ENCODE measurements at regions not wholly inside any gene's neighbourhood (a gene's known extent, or its start where the extent isn't known, plus 50 kb on each side); places are given as distances from the start of the nearest gene placed in this dataset.
A peak's percentile ranks its signal among the peaks of the same experiment; 100 is the strongest.

DNA sequence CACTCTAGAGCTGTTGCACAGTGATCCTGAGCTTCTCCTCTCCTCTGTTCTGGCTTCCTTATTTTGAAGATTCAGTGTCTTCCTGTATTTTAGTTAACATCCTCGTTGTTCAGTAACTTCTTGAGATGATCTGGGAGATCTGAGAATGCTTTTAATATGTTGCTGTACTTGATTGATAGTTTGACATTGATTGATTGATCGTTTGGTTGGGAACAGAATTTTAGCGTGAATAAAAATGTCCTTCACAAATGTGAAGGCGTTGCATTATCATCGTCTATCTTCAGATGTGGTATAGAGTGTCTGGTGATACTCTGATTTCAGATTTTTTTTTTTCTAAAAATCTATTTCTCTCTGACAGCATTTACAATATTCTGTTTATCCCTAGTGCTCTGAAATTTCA, 80.1 kb upstream of the KLF12 start:
- DNase-seq, result no peak

DNA sequence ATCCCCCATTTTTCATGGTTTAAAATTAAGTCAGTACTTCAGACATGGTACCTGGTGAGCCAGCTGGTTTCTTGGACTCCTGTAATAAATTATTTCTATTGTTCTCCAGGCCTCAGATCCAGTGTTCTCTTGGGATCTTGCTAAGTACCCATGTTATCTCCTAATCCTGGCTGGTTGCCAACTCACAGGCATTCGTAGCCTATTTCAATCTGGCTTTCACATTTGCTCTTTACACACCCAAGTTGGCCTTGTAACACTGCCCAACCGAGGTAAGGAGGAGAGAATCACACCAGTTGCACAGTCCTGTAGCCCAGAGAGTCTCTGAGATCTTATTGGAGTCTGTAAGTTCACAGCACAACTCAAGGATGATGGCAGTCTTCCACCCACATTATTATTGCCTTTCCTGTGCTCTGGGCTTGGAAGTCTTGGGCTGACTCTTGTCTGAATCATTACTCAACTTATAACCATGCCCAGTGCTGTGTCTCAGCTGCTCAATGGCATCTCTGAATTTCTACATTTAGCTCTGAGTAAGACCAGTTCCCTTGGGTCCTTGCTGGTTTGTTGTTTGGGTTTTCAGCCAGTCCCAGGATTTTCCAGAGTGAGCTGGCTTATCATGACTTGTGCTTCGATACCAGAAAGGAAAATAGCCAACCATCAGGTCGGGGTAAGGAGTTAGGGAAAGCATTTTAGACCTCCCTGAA, 76.6 kb upstream of the KLF12 start:
- peak; percentile 99 for DNase-seq

DNA sequence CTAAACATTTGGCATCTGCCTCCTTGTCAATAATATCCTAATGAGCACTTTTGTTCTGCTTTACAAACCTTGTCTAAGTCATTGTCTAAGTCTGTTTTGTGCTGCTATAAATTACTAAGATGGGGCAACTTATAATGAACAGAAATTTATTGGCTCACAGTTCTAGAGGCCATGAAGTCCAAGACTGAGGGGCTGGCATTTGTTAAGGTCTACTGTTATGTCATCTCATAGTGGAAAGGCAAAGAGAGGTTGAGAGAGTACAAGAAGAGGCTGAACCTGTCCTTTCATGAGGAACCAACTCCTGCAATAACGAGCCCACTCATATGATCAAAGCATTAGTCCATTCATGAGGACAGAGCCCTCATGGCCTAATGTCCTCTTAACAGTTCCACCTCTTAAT, 72.7 kb upstream of the KLF12 start:
- DNase-seq, result no peak

DNA sequence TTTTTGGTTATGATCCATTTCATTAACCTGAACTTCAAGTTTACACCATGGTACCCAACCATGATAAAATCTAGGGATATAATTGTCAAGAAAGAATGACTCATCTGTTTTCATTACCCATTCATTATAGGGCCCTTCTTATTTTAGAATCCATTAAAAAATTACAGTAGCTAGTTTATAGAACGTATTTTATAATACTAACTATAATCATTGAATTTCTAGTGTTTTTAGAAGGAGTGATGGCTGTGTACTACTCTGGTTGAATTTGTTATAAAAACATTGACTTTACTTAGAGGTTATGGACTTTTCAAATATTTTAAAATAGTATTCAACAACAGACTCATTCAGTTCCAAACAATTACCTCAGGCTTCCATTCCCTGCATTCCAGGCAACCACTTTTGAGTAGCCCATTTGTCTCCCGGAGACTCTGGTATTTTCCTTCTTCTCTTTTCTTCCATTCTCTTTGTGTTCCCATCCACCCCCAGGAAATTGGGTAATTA, 71.9 kb upstream of the KLF12 start:
- peak; percentile 95 for DNase-seq

DNA sequence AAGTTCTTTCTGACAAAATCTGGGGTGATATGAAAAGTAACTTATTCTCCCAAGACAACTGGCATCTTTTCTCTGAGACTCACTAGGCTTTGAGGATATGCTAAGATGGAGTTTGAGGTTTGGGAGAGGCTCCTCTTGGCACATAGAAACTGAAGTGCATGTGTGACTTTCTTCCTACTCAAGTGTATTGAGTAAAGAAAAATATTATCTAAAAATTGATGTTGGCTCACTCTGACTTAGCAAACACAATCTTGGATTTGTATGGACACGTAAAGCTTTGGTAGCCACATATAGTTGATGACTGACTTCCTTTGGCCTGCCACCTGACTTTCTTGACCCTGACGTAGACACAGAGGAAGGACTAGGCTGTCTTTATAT, 71.1 kb upstream of the KLF12 start:
- DNase-seq, result no peak

DNA sequence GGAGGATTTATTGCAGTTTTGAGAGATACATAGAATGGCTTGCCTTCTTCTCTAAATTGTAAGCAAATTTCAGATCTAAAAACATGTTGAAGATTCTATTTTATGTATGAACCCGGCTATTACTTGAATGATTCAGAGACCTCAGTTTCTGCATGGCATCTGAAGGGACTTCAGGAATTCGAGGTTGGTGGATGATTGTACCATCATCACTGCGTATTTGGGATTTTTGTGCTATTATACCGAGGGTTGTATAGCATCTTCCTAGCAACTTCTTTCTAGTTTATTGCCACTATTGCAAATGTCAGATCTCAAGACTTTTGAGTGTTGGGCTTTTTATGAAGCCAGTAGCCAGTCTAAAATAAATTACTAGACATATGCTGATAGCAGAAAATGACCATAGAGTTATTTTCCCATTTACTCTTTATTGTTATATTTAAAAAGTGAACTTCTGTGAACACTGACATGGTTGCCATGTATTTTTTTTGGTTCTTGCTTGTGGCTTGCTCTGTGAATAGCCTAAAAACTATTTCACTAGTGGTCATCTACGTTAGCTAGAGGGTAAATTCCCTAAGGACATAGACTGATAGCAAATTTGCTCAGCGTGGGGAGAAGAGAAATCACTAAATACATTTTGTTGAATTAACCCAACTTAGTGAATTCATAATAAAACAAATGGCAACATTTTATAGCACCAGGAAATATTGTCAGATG, 70.6 kb upstream of the KLF12 start:
- DNase-seq, result peak; percentile 66

DNA sequence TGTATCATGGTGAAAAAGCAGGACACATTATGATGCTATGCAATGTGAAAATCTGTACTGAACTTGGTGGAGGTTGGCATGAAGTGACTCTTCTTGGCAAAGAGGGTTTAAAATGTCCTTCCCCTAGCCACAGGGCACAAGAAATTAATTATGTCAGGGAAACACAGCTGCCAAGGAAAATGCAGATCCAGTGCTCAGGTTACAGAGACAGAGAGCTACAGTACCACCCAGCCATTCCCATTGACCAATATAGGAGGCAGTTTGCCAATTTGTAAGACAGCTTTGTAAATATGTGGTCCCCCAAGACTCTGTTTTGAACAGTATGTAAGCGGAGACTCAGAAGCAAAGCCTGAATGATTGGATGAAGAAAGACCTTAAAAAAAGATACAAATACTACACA, 69.4 kb upstream of the KLF12 start:
- no peak for DNase-seq

DNA sequence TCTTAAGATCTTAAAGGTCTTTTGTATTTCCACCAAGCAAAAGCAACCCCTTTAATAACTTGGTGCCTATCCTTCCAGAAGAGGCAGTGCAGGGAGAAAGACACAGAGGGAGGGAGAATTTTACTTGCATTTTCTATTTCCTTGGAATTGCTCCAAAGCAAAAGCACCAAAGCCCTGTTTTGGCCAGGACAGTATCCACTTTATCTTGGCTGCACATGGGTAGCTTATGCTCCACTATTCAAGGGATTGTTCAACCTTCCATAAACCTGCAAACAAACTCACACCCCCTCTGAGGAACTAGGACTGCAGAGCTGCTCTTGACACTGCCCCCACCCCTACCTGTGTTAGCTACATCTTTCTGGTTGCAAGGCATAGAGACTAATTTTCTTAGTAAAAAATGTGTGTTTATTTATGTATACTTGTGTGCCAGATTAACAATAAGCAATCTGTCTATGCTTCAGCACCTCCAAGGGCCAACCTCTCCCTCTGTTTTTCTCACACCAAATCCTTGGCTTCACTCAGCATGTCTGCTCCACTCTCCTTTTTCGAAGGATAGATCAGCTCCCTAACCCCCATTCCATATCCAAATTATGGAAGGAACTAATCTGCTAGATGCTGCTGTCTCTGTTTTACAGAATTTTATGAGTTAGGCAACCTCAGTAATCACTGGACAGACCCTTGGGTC, 68.1 kb upstream of the KLF12 start:
- no peak for DNase-seq

DNA sequence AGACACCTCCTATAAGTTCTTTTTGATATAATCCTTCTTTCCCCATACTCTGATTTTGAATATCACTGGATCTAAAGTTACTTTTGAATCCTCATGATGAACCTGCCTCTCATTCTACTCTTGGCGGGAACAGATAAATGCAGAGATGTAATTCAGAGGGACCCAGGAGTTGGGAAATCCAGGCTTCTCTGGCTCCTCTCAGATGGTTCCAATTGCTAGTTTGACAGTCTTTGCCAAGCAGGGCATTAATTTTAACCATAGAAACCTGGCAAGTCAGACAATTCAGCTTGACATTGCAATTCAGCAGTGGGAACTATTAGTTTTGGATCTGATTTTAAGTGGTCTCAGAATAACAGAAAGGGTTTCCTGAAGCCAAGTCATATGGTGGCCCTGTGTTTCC, 67.3 kb upstream of the KLF12 start:
- no peak for DNase-seq

DNA sequence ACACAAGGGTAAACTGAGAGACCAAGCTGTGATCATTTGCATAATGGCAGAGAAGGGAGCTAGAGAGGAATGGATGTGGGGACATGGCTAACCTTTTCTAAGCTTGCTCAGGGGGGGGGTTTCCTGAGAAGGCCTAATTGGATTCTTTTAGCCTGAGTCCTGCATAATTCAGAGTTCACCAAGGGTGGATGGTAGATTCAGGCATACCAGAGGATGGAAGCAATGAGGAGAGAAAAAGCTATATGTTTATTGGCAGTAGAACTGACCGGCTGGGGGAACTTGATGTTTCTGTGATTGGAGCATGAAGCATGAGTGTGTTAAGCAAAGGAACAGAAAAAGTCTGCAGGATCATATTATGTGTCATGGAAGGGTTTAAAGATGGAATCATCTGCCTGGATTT, 65.9 kb upstream of the KLF12 start:
- peak; percentile 91 for DNase-seq

DNA sequence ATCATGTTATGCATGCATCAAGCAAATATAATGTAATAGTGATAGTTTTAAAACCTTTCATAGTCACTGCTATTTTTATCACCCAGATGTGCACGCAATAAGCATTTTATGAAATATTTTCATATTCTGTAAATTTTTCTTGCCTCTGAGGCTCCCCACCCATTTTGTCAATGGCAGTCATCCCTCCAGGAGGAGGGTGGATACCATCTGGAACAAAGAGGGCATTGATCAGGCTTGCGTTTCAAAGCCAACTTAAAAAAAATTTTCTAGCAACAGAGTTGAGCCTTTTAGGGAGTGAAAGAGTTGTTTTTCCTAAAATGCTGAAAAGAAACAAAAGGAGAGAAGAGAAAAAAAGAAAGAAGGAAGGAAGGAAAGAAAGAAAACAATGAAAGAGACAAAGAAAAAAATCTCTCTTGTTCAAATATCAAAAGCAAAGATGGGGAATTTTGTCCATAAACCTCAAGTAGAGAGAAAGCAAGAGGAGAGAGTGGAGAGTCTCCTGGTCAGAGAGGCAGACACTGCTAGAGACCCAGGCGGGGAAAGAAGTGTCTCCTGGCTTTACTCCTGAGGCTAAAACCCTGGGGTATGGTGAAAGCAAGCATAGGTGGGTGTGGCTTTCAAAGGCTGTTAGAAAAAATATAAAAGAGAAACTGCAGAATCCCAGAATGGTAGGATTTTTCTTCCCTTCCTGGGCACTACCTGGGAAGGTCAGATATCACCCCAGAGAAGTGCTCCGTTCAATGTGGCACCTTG, 63.6 kb upstream of the KLF12 start:
- no peak for DNase-seq

DNA sequence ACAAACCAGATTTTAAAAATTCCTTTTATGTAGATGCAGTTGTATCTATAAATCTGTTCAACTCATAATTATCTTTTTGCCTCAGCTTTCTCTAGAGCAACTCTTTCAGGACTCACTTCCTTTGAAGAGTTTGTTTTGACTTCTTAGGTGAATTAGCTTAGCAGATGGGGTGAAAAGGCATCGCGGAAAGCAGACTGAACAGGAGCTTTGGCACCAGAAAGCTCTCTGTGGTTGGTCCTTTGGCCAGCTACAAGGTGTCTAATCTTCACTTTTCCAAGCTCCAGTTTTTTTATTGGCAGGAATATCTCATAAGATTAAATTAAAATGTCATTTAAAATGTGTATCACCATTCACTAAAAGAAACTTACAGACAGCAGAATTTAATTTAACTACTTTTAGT, 60.6 kb upstream of the KLF12 start:
- no peak for DNase-seq

DNA sequence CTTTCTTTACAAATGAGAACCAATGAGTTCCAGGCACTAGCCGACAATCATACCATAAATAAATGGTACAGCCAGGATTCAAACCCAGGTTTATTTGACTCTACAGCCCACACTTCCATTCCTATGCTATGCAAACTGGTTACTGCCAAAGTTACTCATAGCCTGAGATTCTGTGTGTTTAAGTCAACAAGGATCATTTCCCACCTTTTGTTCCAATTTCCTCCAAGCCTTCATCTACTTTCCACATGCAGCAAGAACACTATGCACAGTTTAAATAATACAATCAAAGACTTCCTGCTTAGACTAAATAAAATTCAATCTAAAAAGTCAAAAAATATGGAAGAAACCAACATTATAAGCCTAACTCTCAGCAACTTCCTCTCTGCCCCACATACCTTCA, 59.2 kb upstream of the KLF12 start:
- DNase-seq, result no peak

DNA sequence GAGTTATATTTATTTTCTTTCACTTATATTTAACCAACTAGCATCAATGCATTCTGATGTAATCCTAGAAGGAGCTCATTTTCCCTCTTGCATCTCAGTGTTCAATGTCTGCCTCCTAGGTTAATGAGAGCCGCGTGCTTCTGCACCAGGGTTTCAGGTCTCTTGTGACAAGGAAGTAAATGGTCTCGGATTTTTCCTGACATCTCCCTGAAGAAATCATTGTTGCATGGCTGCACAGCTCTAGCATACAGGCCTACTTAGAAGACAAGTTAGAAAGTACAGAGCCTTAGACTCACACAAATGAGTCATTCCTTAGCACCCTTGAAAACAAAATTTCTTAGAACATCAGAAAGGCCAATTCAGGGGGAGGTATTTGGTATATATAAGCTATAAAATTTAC, 57.2 kb upstream of the KLF12 start:
- peak; percentile 24 for DNase-seq

DNA sequence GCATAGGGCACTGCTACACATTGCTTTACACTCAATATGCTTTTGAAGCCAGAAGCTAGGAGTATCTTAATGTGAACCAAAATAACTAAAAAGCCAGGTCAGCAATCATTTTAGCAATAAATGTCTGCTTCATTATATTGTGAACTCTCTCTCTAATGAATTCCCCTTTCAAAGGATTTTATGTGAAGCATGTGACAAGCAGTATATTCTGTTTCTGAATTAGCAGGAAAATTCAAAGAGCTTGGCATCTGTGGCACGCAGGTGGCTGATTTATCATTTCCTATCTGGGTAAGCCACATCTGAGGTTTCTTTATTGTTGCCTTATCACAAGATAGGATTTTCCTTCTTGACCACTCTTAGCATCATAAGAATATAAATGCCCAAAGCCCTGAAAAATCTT, 56.8 kb upstream of the KLF12 start:
- DNase-seq, result no peak

DNA sequence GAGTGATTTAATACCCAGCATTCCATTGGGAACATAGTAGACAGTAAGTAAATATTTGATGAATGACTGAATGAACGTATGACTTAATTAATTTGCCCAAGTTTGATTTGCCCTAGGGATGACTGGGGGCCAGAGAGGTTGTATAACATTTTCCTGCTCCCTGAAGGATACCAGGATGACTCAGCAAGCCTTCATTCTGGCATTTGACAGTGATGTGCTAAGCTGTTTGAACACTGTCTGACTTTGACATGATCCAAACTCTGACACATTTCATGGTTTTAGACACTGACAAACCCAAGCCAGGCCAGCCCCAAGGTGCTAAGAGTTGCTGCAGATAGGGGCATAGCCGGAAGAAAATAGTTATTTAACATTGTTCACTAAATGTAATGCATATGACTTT, 53.4 kb upstream of the KLF12 start:
- peak; percentile 78 for DNase-seq

DNA sequence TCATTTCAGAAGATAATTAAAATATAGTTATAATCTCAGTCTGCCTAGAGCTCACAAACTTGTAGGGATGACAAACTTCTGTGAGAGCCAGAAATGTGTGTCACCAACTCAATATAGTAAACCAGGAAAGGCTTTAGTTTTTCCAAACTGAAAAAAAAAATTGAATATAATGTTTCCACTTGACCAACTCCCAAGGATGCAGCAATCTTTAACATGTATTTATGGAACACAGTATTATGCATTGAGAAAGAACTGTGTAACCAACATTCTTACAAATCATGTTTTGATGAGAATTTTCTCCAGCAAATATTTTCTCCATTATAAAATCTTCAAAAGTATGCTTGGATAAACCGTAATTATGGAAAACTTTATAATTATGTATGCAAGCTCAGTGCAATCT, 50.1 kb upstream of the KLF12 start:
- no peak for DNase-seq
